A172 (cell line): ENCODE measurements at regions not wholly inside any gene's neighbourhood (a gene's known extent, or its start where the extent isn't known, plus 50 kb on each side); places are given as distances from the start of the nearest gene placed in this dataset.

Source experiments
- DNase-seq: peaks from one replicate; pipeline ENCODE4 v3.0.0-alpha.2; 2015; ENCODE audit warnings: low spot score

- no peak for DNase-seq
Measured at GRCh38 chr22:49446759-49447710, 380.6 kb downstream of the BRD1 start.

GRCh38 chr22:49446145-49446758, 381.4 kb downstream of the BRD1 start:
- DNase-seq = no peak

GRCh38 chr22:49444781-49445180, 382.9 kb downstream of the BRD1 start:
- DNase-seq = no peak

GRCh38 chr22:49440931-49441330, 386.7 kb downstream of the BRD1 start:
- no peak for DNase-seq

- DNase-seq = no peak
Measured at GRCh38 chr22:49439373-49439772, 388.3 kb downstream of the BRD1 start.

- DNase-seq = no peak
Measured at GRCh38 chr22:49437956-49438355, 389.7 kb downstream of the BRD1 start.

GRCh38 chr22:49437356-49437755, 390.3 kb downstream of the BRD1 start:
- DNase-seq = no peak

GRCh38 chr22:49436056-49436455, 391.6 kb downstream of the BRD1 start:
- DNase-seq = no peak

- DNase-seq = no peak
Measured at GRCh38 chr22:49435596-49435995, 392.1 kb downstream of the BRD1 start.

- no peak for DNase-seq
Measured at GRCh38 chr22:49433717-49434611, 393.7 kb downstream of the BRD1 start.

GRCh38 chr22:49432897-49433443, 394.7 kb downstream of the BRD1 start:
- no peak for DNase-seq

- DNase-seq = no peak
Measured at GRCh38 chr22:49432211-49432896, 395.3 kb downstream of the BRD1 start.

- no peak for DNase-seq
Measured at GRCh38 chr22:49431551-49431950, 396.1 kb downstream of the BRD1 start.

GRCh38 chr22:49429066-49429465, 398.6 kb downstream of the BRD1 start:
- no peak for DNase-seq

GRCh38 chr22:49427941-49428340, 399.7 kb downstream of the BRD1 start:
- DNase-seq = no peak

- DNase-seq = no peak
Measured at GRCh38 chr22:49427341-49427740, 400.3 kb downstream of the BRD1 start.

- DNase-seq = no peak
Measured at GRCh38 chr22:49426618-49427266, 400.9 kb downstream of the BRD1 start.

- DNase-seq = no peak
Measured at GRCh38 chr22:49426098-49426497, 401.6 kb downstream of the BRD1 start.

- DNase-seq = no peak
Measured at GRCh38 chr22:49425356-49425755, 402.3 kb downstream of the BRD1 start.

GRCh38 chr22:49424893-49425270, 402.8 kb downstream of the BRD1 start:
- no peak for DNase-seq

GRCh38 chr22:49423125-49423650, 404.5 kb downstream of the BRD1 start:
- DNase-seq = no peak
